H9 (cell line): ENCODE measurements at regions not wholly inside any gene's neighbourhood (a gene's known extent, or its start where the extent isn't known, plus 50 kb on each side); places are given as distances from the start of the nearest gene placed in this dataset.

Experiments
- DNase-seq: peaks from one replicate; pipeline ENCODE4 v3.0.0-alpha.2; 2017
- H2AFZ ChIP-seq: one replicate; pipeline ENCODE4 v1.6.1; 2013; ENCODE audit warnings: mild to moderate bottlenecking, low read length, control low read depth, moderate library complexity
- H2AK5ac ChIP-seq: 2 replicates; pipeline ENCODE4 v1.6.1; 2013; ENCODE audit warnings: low read length, control low read depth, mixed read lengths; ENCODE audit not compliant: insufficient read length
- H2BK120ac ChIP-seq: one replicate; pipeline ENCODE4 v1.6.1; 2013; ENCODE audit warnings: low read depth, mild to moderate bottlenecking, low read length, control low read depth, inconsistent platforms; ENCODE audit not compliant: poor library complexity, severe bottlenecking
- H2BK12ac ChIP-seq: 2 replicates; pipeline ENCODE4 v1.6.1; 2013; ENCODE audit warnings: low read length, control low read depth, mixed read lengths, low read depth; ENCODE audit not compliant: insufficient read length
- H2BK15ac ChIP-seq: 2 replicates; pipeline ENCODE4 v1.6.1; 2013; ENCODE audit warnings: low read depth, low read length, control low read depth
- H2BK20ac ChIP-seq: one replicate; pipeline ENCODE4 v1.6.1; 2013; ENCODE audit warnings: low read depth, mild to moderate bottlenecking, low read length, control low read depth, inconsistent platforms; ENCODE audit not compliant: poor library complexity, severe bottlenecking
- H2BK5ac ChIP-seq: 2 replicates; pipeline ENCODE4 v1.6.1; 2013; ENCODE audit warnings: low read length, control low read depth, mixed read lengths; ENCODE audit not compliant: insufficient read length
- H3K14ac ChIP-seq: 2 replicates; pipeline ENCODE4 v1.6.1; 2013; ENCODE audit warnings: low read length, control low read depth; ENCODE audit not compliant: insufficient read depth
- H3K18ac ChIP-seq: 2 replicates; pipeline ENCODE4 v1.6.1; 2013; ENCODE audit warnings: low read depth, mild to moderate bottlenecking, mixed read lengths, low read length, control low read depth; ENCODE audit not compliant: insufficient read length
- H3K23ac ChIP-seq: 2 replicates; pipeline ENCODE4 v1.6.1; 2013; ENCODE audit warnings: low read length, control low read depth, mixed read lengths, low read depth; ENCODE audit not compliant: insufficient read length
- H3K23me2 ChIP-seq: 2 replicates; pipeline ENCODE4 v1.6.1; 2013; ENCODE audit warnings: low read depth, mild to moderate bottlenecking, mixed read lengths, low read length, control low read depth; ENCODE audit not compliant: insufficient read length, poor library complexity, severe bottlenecking
- H3K27ac ChIP-seq: 2 replicates; pipeline ENCODE4 v1.5.1; 2013; ENCODE audit warnings: low read length, control low read depth, mixed read lengths, low read depth; ENCODE audit not compliant: insufficient read length
- H3K27me3 ChIP-seq: 2 replicates; pipeline ENCODE4 v1.6.1; 2013; ENCODE audit warnings: low read length, control low read depth, inconsistent platforms; ENCODE audit not compliant: insufficient read depth
- H3K4ac ChIP-seq: 2 replicates; pipeline ENCODE4 v1.6.1; 2013; ENCODE audit warnings: low read depth, mild to moderate bottlenecking, control low read depth, inconsistent platforms, low read length, moderate library complexity
- H3K4me1 ChIP-seq: 2 replicates; pipeline ENCODE4 v1.6.1; 2013; ENCODE audit warnings: low read length, control low read depth, inconsistent platforms; ENCODE audit not compliant: insufficient read depth
- H3K4me2 ChIP-seq: 2 replicates; pipeline ENCODE4 v1.6.1; 2013; ENCODE audit warnings: low read length, control low read depth, mixed read lengths; ENCODE audit not compliant: insufficient read length, insufficient read depth
- H3K56ac ChIP-seq: 2 replicates; pipeline ENCODE4 v1.6.1; 2013; ENCODE audit warnings: low read depth, mild to moderate bottlenecking, mixed read lengths, low read length, control low read depth; ENCODE audit not compliant: insufficient read length
- H3K79me1 ChIP-seq: 2 replicates; pipeline ENCODE4 v1.6.1; 2013; ENCODE audit warnings: low read depth, mild to moderate bottlenecking, moderate library complexity, low read length, control low read depth, inconsistent platforms; ENCODE audit not compliant: insufficient read depth, poor library complexity, severe bottlenecking
- H3K79me2 ChIP-seq: 2 replicates; pipeline ENCODE4 v1.6.1; 2013; ENCODE audit warnings: low read length, control low read depth, inconsistent platforms; ENCODE audit not compliant: insufficient read depth
- H3K9ac ChIP-seq: 2 replicates; pipeline ENCODE4 v1.6.1; 2013; ENCODE audit warnings: low read length, control low read depth, mixed read lengths; ENCODE audit not compliant: insufficient read length; ENCODE audit errors: extremely low read depth
- H3K9me3 ChIP-seq: one replicate; pipeline ENCODE4 v1.6.1; 2013; ENCODE audit warnings: low read depth, low read length, inconsistent platforms; ENCODE audit not compliant: control insufficient read depth
- H3T11ph ChIP-seq: one replicate; pipeline ENCODE4 v1.6.1; 2013; ENCODE audit warnings: mild to moderate bottlenecking, low read length, control low read depth, inconsistent platforms
- H4K20me1 ChIP-seq: one replicate; pipeline ENCODE4 v1.6.1; 2013; ENCODE audit not compliant: control insufficient read depth, insufficient read length, insufficient read depth
- H4K5ac ChIP-seq: 2 replicates; pipeline ENCODE4 v1.6.1; 2013; ENCODE audit warnings: low read depth, mild to moderate bottlenecking, mixed read lengths, low read length, control low read depth; ENCODE audit not compliant: insufficient read length
- H4K8ac ChIP-seq: replicated peaks from 2 replicates; pipeline ENCODE4 v1.6.1; 2013; ENCODE audit warnings: low read length, control low read depth, mixed read lengths, low read depth; ENCODE audit not compliant: insufficient read length
- H4K91ac ChIP-seq: 2 replicates; pipeline ENCODE4 v1.6.1; 2013; ENCODE audit warnings: low read depth, mild to moderate bottlenecking, moderate library complexity, mixed read lengths, low read length, control low read depth; ENCODE audit not compliant: insufficient read length
- H3K27ac Mint-ChIP-seq, 3 experiments: 2 replicates in 2 of 3; 3 replicates in 1 of 3; pipeline ENCODE4 v1.8.0; 2020 to 2021; ENCODE audit warnings: mixed read lengths in 3 of 3, mild to moderate bottlenecking in 1 of 3, moderate library complexity in 1 of 3
- H3K27me3 Mint-ChIP-seq: 2 replicates; pipeline ENCODE4 v1.8.0; 2021; ENCODE audit warnings: low read depth, mild to moderate bottlenecking, moderate library complexity, mixed read lengths
- H3K36me3 Mint-ChIP-seq, 3 experiments: 2 replicates in 2 of 3; 3 replicates in 1 of 3; pipeline ENCODE4 v1.8.0; 2020 to 2021; ENCODE audit warnings: low read depth in 3 of 3, mixed read lengths in 3 of 3; ENCODE audit not compliant: insufficient read depth in 1 of 3
- H3K4me1 Mint-ChIP-seq, 2 experiments: 2 replicates each; pipeline ENCODE4 v1.8.0; 2020; ENCODE audit warnings: mixed read lengths in 2 of 2
- H3K4me3 Mint-ChIP-seq, 2 experiments: 2 replicates in 1 of 2; 3 replicates in 1 of 2; pipeline ENCODE4 v1.8.0; 2020 to 2021; ENCODE audit warnings: mild to moderate bottlenecking in 2 of 2, mixed read lengths in 2 of 2, moderate library complexity in 1 of 2
- H3K9me3 Mint-ChIP-seq, 2 experiments: 2 replicates in 1 of 2; 3 replicates in 1 of 2; pipeline ENCODE4 v1.8.0; 2020; ENCODE audit warnings: mild to moderate bottlenecking in 2 of 2, mixed read lengths in 2 of 2, moderate library complexity in 1 of 2
- WGBS: extraction: QIAGEN DNeasy Blood & Tissue Kit; methylation state at CpG from one replicate; pipeline ENCODE4 v1.1.7; 2013; ENCODE audit warnings: missing lambda C conversion rate, low lambda C conversion rate, mixed read lengths; ENCODE audit not compliant: insufficient read length; ENCODE audit errors: extremely low coverage; 5-methylcytosine and 5-hydroxymethylcytosine counted together
- TF ChIP-seq, protein P1 (sequence below): fragments of 200-600 bp; sonication (generic); conservative IDR thresholded peaks from 3 replicates; pipeline ENCODE4 v1.8.0; 2021; ENCODE audit warnings: antibody characterized with exemption, mild to moderate bottlenecking

DNA sequence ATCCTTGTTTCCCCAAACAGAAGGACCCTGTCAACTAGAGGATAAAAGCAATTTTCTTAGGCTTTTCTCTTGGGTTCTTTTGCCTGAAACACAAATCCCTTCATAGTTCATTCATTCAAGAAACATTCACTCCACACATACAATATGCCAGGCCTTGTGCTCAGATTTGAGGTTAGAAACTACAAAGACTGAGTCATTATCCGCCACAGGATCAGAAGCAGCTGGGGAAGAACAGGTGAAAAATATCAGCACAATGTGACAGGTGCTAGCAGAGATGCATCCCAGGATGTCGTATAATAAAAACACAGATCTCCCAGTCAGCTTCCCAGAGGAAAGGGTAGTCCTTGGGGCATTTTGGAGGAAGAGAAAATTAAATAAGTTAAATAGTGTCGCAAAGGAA is 172.4 kb downstream of the LRATD1 start:
- Histone ChIP-seq H3K4me1 (no peaks in the 10 kb centered on the region), H3K18ac (no peak overlapping the region)

More for the DNA sequence above, 172.4 kb downstream of the LRATD1 start:
- Mint-ChIP-seq H3K9me3 (peaks cover 5 to 13% of the 10 kb centered on the region in 2 experiments; a peak in 4 of 5 replicates), H3K4me1 (peaks cover 2% of the 10 kb centered on the region in 2 experiments; a peak in 1 of 4 replicates), H3K27me3 (no peaks in the 10 kb centered on the region), H3K36me3 (peaks cover 3 to 12% (median 4%) of the 10 kb centered on the region in 3 experiments; a peak in 6 of 7 replicates), H3K27ac (no peak overlapping the region), H3K4me3 (no peak overlapping the region)
- no peak overlapping the region for H2BK20ac ChIP-seq
- H4K20me1 ChIP-seq = no peaks in the 10 kb centered on the region
- no peaks in the 10 kb centered on the region for H3K9me3 ChIP-seq
- TF ChIP-seq, protein P1, sequence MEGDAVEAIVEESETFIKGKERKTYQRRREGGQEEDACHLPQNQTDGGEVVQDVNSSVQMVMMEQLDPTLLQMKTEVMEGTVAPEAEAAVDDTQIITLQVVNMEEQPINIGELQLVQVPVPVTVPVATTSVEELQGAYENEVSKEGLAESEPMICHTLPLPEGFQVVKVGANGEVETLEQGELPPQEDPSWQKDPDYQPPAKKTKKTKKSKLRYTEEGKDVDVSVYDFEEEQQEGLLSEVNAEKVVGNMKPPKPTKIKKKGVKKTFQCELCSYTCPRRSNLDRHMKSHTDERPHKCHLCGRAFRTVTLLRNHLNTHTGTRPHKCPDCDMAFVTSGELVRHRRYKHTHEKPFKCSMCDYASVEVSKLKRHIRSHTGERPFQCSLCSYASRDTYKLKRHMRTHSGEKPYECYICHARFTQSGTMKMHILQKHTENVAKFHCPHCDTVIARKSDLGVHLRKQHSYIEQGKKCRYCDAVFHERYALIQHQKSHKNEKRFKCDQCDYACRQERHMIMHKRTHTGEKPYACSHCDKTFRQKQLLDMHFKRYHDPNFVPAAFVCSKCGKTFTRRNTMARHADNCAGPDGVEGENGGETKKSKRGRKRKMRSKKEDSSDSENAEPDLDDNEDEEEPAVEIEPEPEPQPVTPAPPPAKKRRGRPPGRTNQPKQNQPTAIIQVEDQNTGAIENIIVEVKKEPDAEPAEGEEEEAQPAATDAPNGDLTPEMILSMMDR = no peak
- H3K79me1 ChIP-seq = no peaks in the 10 kb centered on the region
- no peak for DNase-seq
- H3K56ac ChIP-seq = no peak overlapping the region
- H3K79me2 ChIP-seq = no peaks in the 10 kb centered on the region
- H2AK5ac ChIP-seq = no peak overlapping the region
- no peak overlapping the region for H3K4ac ChIP-seq
- no peak overlapping the region for H2BK12ac ChIP-seq
- no peak overlapping the region for H3K14ac ChIP-seq
- no peak overlapping the region for H3K27ac ChIP-seq
- no peak overlapping the region for H2BK15ac ChIP-seq
- no peaks in the 10 kb centered on the region for H3K27me3 ChIP-seq
- H2BK120ac ChIP-seq = no peak overlapping the region
- H4K91ac ChIP-seq = no peak overlapping the region
- H3K23ac ChIP-seq = no peak overlapping the region
- H2BK5ac ChIP-seq = no peak overlapping the region
- no CpG with 5 or more reads among the region's 3 CpGs for WGBS
- H3K23me2 ChIP-seq = no peaks in the 10 kb centered on the region
- H3K4me2 ChIP-seq = no peak overlapping the region
- H3T11ph ChIP-seq = no peak overlapping the region
- H2AFZ ChIP-seq = no peak overlapping the region
- H3K9ac ChIP-seq = no peak overlapping the region
- H4K8ac ChIP-seq = no peak overlapping the region
- H4K5ac ChIP-seq = no peak overlapping the region
